ENCODE measurements at regions not wholly inside any gene's neighbourhood (a gene's known extent, or its start where the extent isn't known, plus 50 kb on each side); places are given as distances from the start of the nearest gene placed in this dataset.

- H3K4me3 ChIP-seq: no peak overlapping the region
- no peaks in the 10 kb centered on the region for H3K4me1 ChIP-seq
- TF ChIP-seq CTCF (IDR thresholded peaks at IDR 0.05): no peak
- H3K36me3 ChIP-seq: no peaks in the 10 kb centered on the region
- H3K27ac ChIP-seq: no peak overlapping the region
- H3K9me3 ChIP-seq: no peaks in the 10 kb centered on the region
- no peaks in the 10 kb centered on the region for H3K27me3 ChIP-seq
- DNase-seq (ENCODE audit: low spot score): no peak
Observed at GRCh38 chrX:98459669-98460068, 1576.0 kb downstream of the RPA4 start.

- H3K27ac ChIP-seq: no peak overlapping the region
- TF ChIP-seq CTCF (IDR thresholded peaks at IDR 0.05): no peak
- H3K36me3 ChIP-seq: no peaks in the 10 kb centered on the region
- H3K27me3 ChIP-seq: no peaks in the 10 kb centered on the region
- H3K9me3 ChIP-seq: no peaks in the 10 kb centered on the region
- no peaks in the 10 kb centered on the region for H3K4me1 ChIP-seq
- H3K4me3 ChIP-seq: no peak overlapping the region
- no peak for DNase-seq (ENCODE audit: low spot score)
Observed at GRCh38 chrX:98480606-98481005, 1596.9 kb downstream of the RPA4 start.

- no peak for DNase-seq (ENCODE audit: low spot score)
- Histone ChIP-seq H3K27me3 (no peaks in the 10 kb centered on the region), H3K9me3 (no peaks in the 10 kb centered on the region), H3K27ac (no peak overlapping the region), H3K4me3 (no peak overlapping the region), H3K36me3 (no peaks in the 10 kb centered on the region), H3K4me1 (no peaks in the 10 kb centered on the region)
- TF ChIP-seq CTCF (IDR thresholded peaks at IDR 0.05): no peak
Observed at GRCh38 chrX:98481636-98482035, 1597.9 kb downstream of the RPA4 start.

- TF ChIP-seq CTCF (IDR thresholded peaks at IDR 0.05): no peak
- DNase-seq (ENCODE audit: low spot score): no peak
- Histone ChIP-seq H3K36me3 (no peaks in the 10 kb centered on the region), H3K27me3 (no peaks in the 10 kb centered on the region), H3K4me3 (no peak overlapping the region), H3K4me1 (no peaks in the 10 kb centered on the region), H3K27ac (no peak overlapping the region), H3K9me3 (no peaks in the 10 kb centered on the region)
Observed at GRCh38 chrX:98490670-98491069, 1607.0 kb downstream of the RPA4 start.

GRCh38 chrX:98501426-98501825 lies 1617.7 kb downstream of the RPA4 start:
- DNase-seq (ENCODE audit: low spot score): no peak
- H3K36me3 ChIP-seq: no peaks in the 10 kb centered on the region
- H3K4me1 ChIP-seq: no peaks in the 10 kb centered on the region
- H3K27me3 ChIP-seq: no peaks in the 10 kb centered on the region
- no peak for TF ChIP-seq CTCF (IDR thresholded peaks at IDR 0.05)
- H3K27ac ChIP-seq: no peak overlapping the region
- no peak overlapping the region for H3K4me3 ChIP-seq
- H3K9me3 ChIP-seq: no peaks in the 10 kb centered on the region

- Histone ChIP-seq H3K4me3 (no peak overlapping the region), H3K27me3 (no peaks in the 10 kb centered on the region), H3K9me3 (no peaks in the 10 kb centered on the region), H3K27ac (no peak overlapping the region), H3K4me1 (no peaks in the 10 kb centered on the region), H3K36me3 (no peaks in the 10 kb centered on the region)
- no peak for TF ChIP-seq CTCF (IDR thresholded peaks at IDR 0.05)
- no peak for DNase-seq (ENCODE audit: low spot score)
Observed at GRCh38 chrX:98506907-98507306, 1623.2 kb downstream of the RPA4 start.

Data from right atrium auricular region (tissue), 2 donors.